ENCODE measurements at regions not wholly inside any gene's neighbourhood (a gene's known extent, or its start where the extent isn't known, plus 50 kb on each side); places are given as distances from the start of the nearest gene placed in this dataset.

DNA sequence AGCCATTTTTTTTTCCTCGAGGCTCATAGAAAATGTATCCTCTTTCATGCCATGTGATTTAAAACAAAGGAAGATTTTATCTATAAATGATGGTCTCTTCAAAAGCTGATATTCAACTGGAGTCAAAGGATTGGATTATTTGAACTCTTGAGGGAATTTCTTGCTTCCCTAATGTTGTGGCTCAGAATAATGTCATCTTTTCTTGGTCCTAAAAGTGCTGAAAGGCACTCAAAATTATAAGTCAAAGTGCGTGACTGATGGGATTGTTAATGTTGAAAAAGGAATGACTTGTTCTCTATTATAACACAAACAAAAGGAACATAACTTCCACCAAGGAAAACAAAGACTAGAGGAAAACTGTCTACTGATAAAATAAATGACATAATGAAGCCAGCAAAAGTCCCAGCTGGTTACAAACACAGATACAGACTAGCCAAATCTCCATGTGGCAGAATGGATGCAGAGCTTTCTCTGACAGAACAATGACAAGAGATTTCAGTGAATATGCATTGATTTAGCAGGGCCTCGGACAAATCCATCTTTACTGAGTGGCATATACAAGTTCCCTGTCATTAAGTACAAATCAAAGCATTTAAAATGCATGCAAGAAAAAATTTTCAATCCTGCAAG is 552.6 kb downstream of the GBA3 start:
- Histone ChIP-seq H3K9me3 (ENCODE audit: low read length) (no peaks in the 10 kb centered on the region), H4K20me1 (ENCODE audit: insufficient read depth) (no peaks in the 10 kb centered on the region), H2AFZ (ENCODE audit: low read depth, low read length) (no peak overlapping the region), H3F3A (ENCODE audit: insufficient read depth, low read length, poor library complexity, severe bottlenecking) (peaks cover 2% of the 10 kb centered on the region), H3K27me3 (ENCODE audit: insufficient read depth, low read depth, low read length) (no peaks in the 10 kb centered on the region), H3K4me2 (ENCODE audit: low read length) (peak overlapping the region; percentile 33), H3K27ac (ENCODE audit: low read length) (peak overlapping the region; percentile 67), H3K9ac (ENCODE audit: low read length) (peak overlapping the region; percentile 13), H3K36me3 (ENCODE audit: insufficient read depth, low read length) (no peaks in the 10 kb centered on the region), H3K9me2 (ENCODE audit: insufficient read depth, low read length) (no peaks in the 10 kb centered on the region), H3K4me3 (ENCODE audit: low read length) (peak overlapping the region; percentile 15), H3K79me2 (replicated peaks; ENCODE audit: insufficient read depth, low read length) (no peaks in the 10 kb centered on the region)
- TF ChIP-seq POLR2AphosphoS5 (IDR thresholded peaks at IDR 0.05) (no peak), SMC3 (conservative IDR thresholded peaks at IDR 0.05; ENCODE audit: poor library complexity) (peak; percentile 18), EP300 (conservative IDR thresholded peaks at IDR 0.05; ENCODE audit: poor library complexity, severe bottlenecking) (peak; percentile 68), TAF1 (IDR thresholded peaks at IDR 0.05; ENCODE audit: low read depth) (no peak)

DNA sequence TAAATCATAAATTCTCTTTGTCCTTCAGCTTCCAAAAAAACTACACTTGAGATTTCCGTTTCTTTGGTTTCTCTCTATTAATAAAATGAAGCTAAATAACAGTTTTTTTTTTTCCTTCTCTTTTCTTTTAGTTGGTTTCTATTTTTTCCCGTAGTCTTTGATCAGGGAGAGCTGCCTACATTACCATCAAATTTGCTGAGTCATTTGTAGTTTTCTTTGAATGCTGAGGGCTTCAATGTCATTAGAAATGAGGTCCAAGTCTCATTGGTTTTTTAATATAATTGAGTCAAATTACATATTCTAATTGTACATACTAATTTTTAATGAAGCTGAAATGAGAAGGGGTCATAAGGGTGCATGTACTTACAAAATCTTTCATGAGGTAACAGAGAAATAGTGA is 550.2 kb downstream of the GBA3 start:
- H3K4me3 ChIP-seq (ENCODE audit: low read length), result no peak overlapping the region
- no peaks in the 10 kb centered on the region for H3K27me3 ChIP-seq (ENCODE audit: insufficient read depth, low read depth, low read length)
- H3K27ac ChIP-seq (ENCODE audit: low read length), result no peak overlapping the region
- H3K9me2 ChIP-seq (ENCODE audit: insufficient read depth, low read length), result no peaks in the 10 kb centered on the region
- no peak overlapping the region for H3K4me2 ChIP-seq (ENCODE audit: low read length)
- H4K20me1 ChIP-seq (ENCODE audit: insufficient read depth), result no peaks in the 10 kb centered on the region
- no peak overlapping the region for H3K9ac ChIP-seq (ENCODE audit: low read length)
- peaks cover 2% of the 10 kb centered on the region for H3F3A ChIP-seq (ENCODE audit: insufficient read depth, low read length, poor library complexity, severe bottlenecking)
- H3K36me3 ChIP-seq (ENCODE audit: insufficient read depth, low read length), result no peaks in the 10 kb centered on the region
- H3K9me3 ChIP-seq (ENCODE audit: low read length), result no peaks in the 10 kb centered on the region
- no peak for TF ChIP-seq TAF1 (IDR thresholded peaks at IDR 0.05; ENCODE audit: low read depth)
- TF ChIP-seq MXI1 (conservative IDR thresholded peaks at IDR 0.05; ENCODE audit: poor library complexity, severe bottlenecking), result no peak
- TF ChIP-seq, protein P1, sequence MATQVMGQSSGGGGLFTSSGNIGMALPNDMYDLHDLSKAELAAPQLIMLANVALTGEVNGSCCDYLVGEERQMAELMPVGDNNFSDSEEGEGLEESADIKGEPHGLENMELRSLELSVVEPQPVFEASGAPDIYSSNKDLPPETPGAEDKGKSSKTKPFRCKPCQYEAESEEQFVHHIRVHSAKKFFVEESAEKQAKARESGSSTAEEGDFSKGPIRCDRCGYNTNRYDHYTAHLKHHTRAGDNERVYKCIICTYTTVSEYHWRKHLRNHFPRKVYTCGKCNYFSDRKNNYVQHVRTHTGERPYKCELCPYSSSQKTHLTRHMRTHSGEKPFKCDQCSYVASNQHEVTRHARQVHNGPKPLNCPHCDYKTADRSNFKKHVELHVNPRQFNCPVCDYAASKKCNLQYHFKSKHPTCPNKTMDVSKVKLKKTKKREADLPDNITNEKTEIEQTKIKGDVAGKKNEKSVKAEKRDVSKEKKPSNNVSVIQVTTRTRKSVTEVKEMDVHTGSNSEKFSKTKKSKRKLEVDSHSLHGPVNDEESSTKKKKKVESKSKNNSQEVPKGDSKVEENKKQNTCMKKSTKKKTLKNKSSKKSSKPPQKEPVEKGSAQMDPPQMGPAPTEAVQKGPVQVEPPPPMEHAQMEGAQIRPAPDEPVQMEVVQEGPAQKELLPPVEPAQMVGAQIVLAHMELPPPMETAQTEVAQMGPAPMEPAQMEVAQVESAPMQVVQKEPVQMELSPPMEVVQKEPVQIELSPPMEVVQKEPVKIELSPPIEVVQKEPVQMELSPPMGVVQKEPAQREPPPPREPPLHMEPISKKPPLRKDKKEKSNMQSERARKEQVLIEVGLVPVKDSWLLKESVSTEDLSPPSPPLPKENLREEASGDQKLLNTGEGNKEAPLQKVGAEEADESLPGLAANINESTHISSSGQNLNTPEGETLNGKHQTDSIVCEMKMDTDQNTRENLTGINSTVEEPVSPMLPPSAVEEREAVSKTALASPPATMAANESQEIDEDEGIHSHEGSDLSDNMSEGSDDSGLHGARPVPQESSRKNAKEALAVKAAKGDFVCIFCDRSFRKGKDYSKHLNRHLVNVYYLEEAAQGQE (IDR thresholded peaks at IDR 0.05; ENCODE audit: borderline replicate concordance), result no peak
- TF ChIP-seq, protein P2, sequence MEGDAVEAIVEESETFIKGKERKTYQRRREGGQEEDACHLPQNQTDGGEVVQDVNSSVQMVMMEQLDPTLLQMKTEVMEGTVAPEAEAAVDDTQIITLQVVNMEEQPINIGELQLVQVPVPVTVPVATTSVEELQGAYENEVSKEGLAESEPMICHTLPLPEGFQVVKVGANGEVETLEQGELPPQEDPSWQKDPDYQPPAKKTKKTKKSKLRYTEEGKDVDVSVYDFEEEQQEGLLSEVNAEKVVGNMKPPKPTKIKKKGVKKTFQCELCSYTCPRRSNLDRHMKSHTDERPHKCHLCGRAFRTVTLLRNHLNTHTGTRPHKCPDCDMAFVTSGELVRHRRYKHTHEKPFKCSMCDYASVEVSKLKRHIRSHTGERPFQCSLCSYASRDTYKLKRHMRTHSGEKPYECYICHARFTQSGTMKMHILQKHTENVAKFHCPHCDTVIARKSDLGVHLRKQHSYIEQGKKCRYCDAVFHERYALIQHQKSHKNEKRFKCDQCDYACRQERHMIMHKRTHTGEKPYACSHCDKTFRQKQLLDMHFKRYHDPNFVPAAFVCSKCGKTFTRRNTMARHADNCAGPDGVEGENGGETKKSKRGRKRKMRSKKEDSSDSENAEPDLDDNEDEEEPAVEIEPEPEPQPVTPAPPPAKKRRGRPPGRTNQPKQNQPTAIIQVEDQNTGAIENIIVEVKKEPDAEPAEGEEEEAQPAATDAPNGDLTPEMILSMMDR (IDR thresholded peaks at IDR 0.05; ENCODE audit: poor library complexity, severe bottlenecking), result no peak
- no peak for TF ChIP-seq EZH2 (IDR thresholded peaks at IDR 0.05; ENCODE audit: borderline replicate concordance, insufficient read depth, low read length, poor library complexity, severe bottlenecking)
- no peak for TF ChIP-seq SMC3 (conservative IDR thresholded peaks at IDR 0.05; ENCODE audit: poor library complexity)
- TF ChIP-seq POLR2AphosphoS5 (IDR thresholded peaks at IDR 0.05), result no peak
- no peak for TF ChIP-seq RAD21 (conservative IDR thresholded peaks at IDR 0.05)
- TF ChIP-seq EP300 (conservative IDR thresholded peaks at IDR 0.05; ENCODE audit: poor library complexity, severe bottlenecking), result no peak
- no peaks in the 10 kb centered on the region for H3K79me2 ChIP-seq (replicated peaks; ENCODE audit: insufficient read depth, low read length)
- no peak overlapping the region for H2AFZ ChIP-seq (ENCODE audit: low read depth, low read length)

All from neural cell (in vitro differentiated cells).